Panc1 (cell line): ENCODE measurements at regions not wholly inside any gene's neighbourhood (a gene's known extent, or its start where the extent isn't known, plus 50 kb on each side); places are given as distances from the start of the nearest gene placed in this dataset.

Source experiments
- ATAC-seq: fragments of 200-7000 bp; cut with Tn5 transposase; 2 replicates; pipeline ENCODE4 v1.9.1; 2020; ENCODE audit warnings: mild to moderate bottlenecking, moderate library complexity
- BruUV-seq: library from RNA; stranded (reverse); fragments of 400-500 nt; replicated peaks from 2 replicates; lab custom pipeline; 2021; lab: Mats Ljungman, UMichigan
- CTCF ChIA-PET: fragments of 300-600 bp; sonication (Branson Sonifier 250); formaldehyde crosslinking; loops from one replicate; lab custom pipeline; 2022; ENCODE audit warnings: antibody characterized with exemption; lab: Charles Lee
- POLR2A ChIA-PET: fragments of 300-600 bp; sonication (Branson Sonifier 250); formaldehyde crosslinking; loops from one replicate; lab custom pipeline; 2022; ENCODE audit warnings: antibody characterized with exemption; lab: Charles Lee
- DNase-seq: peaks from one replicate; pipeline ENCODE4 v3.0.0-alpha.2; 2010; ENCODE audit warnings: low read depth, low spot score
- H3K27ac ChIP-seq: 2 replicates; pipeline ENCODE4 v1.5.1; 2011; ENCODE audit warnings: mild to moderate bottlenecking, low read length, inconsistent platforms
- H3K27me3 ChIP-seq: fragments of 200-500 bp; sonication (Bioruptor generic); 2 replicates; pipeline ENCODE4 v1.6.0; 2014; ENCODE audit warnings: low read length, inconsistent platforms; ENCODE audit not compliant: control insufficient read depth, insufficient read depth
- H3K36me3 ChIP-seq: fragments of 200-500 bp; sonication (Bioruptor generic); 2 replicates; pipeline ENCODE4 v1.5.1; 2014; ENCODE audit warnings: inconsistent platforms, mild to moderate bottlenecking, low read length, moderate library complexity; ENCODE audit not compliant: control insufficient read depth, insufficient read depth
- H3K4me1 ChIP-seq: 2 replicates; pipeline ENCODE4 v1.5.1; 2011; ENCODE audit warnings: inconsistent platforms, mild to moderate bottlenecking, low read length, moderate library complexity; ENCODE audit not compliant: control insufficient read depth, insufficient read depth
- H3K4me3 ChIP-seq, 2 experiments: 2 replicates each; pipeline ENCODE4 v1.5.1; 2011 to 2012; ENCODE audit warnings: low read depth in 2 of 2, low read length in 2 of 2, mild to moderate bottlenecking in 2 of 2, inconsistent platforms in 1 of 2, moderate library complexity in 1 of 2
- H3K9me3 ChIP-seq: fragments of 200-500 bp; sonication (Bioruptor generic); 2 replicates; pipeline ENCODE4 v1.5.1; 2014; ENCODE audit warnings: low read depth, mild to moderate bottlenecking, inconsistent platforms, low read length, moderate library complexity; ENCODE audit not compliant: control insufficient read depth, insufficient read depth
- CTCF ChIP-seq: fragments of 450-650 bp; IDR thresholded peaks from 2 replicates; pipeline ENCODE4 v1.5.1; 2017; ENCODE audit warnings: mild to moderate bottlenecking
- POLR2AphosphoS5 ChIP-seq: IDR thresholded peaks from 2 replicates; pipeline ENCODE4 v1.6.1; 2012; ENCODE audit warnings: mild to moderate bottlenecking, low read depth, low read length, moderate library complexity
- REST ChIP-seq, 2 experiments: IDR thresholded peaks; 2 replicates each; pipeline ENCODE4 v1.6.1; 2011 to 2012; ENCODE audit warnings: low read depth in 2 of 2, control low read depth in 1 of 2, low read length in 1 of 2, mild to moderate bottlenecking in 1 of 2, moderate library complexity in 1 of 2; ENCODE audit not compliant: insufficient read depth in 1 of 2
- SIN3A ChIP-seq: IDR thresholded peaks from 2 replicates; pipeline ENCODE4 v1.6.1; 2012; ENCODE audit warnings: low read depth, mild to moderate bottlenecking, low read length, moderate library complexity, borderline replicate concordance; ENCODE audit not compliant: insufficient read depth
- TCF7L2 ChIP-seq: IDR thresholded peaks from 2 replicates; pipeline ENCODE4 v1.6.1; 2011; ENCODE audit warnings: mild to moderate bottlenecking, low read depth, low read length, inconsistent platforms
- in situ Hi-C: cut with HindIII; loops from 2 replicates; pipeline ENCODE4 v1.10.0; 2016; ENCODE audit warnings: low sequenced_read_pairs, low pct_unique_long_range_greater_than_20kb
- intact Hi-C: fragments of 100-400 bp; cut with micrococcal nuclease; formaldehyde crosslinking; loops from one replicate; pipeline ENCODE4 v1.10.0; 2022; ENCODE audit not compliant: unreplicated experiment

GRCh38 chr6:33877982-33878535, 74.3 kb upstream of the MLN start:
- no peak for DNase-seq
- no peak for TF ChIP-seq SIN3A
- TF ChIP-seq TCF7L2, result no peak
- TF ChIP-seq POLR2AphosphoS5, result no peak
- TF ChIP-seq REST (IDR thresholded peaks at IDR 0.05; ENCODE audit: insufficient read depth in 1 of 2, low read depth in 2 of 2, low read length in 1 of 2), result no peak
- intact Hi-C loops (no loop called here), in situ Hi-C loops (no loop called here)
- ChIA-PET CTCF (no interaction called here), POLR2A (interaction anchor here (0.6 kb wide), 1 partner anchor 10 kb away, joined by 8 read pairs; no protein-coding TSS in a partner anchor)
- no TSS peak for BruUV-seq
- no peak overlapping the region for H3K4me3 ChIP-seq
- no peaks in the 10 kb centered on the region for H3K9me3 ChIP-seq
- H3K36me3 ChIP-seq, result no peaks in the 10 kb centered on the region
- H3K27me3 ChIP-seq, result no peaks in the 10 kb centered on the region
- H3K27ac ChIP-seq, result no peak overlapping the region
- peak; percentile 43; the same call in 1 of the 2 replicates for ATAC-seq
- no peaks in the 10 kb centered on the region for H3K4me1 ChIP-seq

- ChIA-PET CTCF (no interaction called here), POLR2A (no interaction called here)
- no peaks in the 10 kb centered on the region for H3K9me3 ChIP-seq
- no peaks in the 10 kb centered on the region for H3K27me3 ChIP-seq
- H3K4me3 ChIP-seq, result no peak overlapping the region
- ATAC-seq, result no peak
- BruUV-seq, result no TSS peak
- H3K4me1 ChIP-seq, result no peaks in the 10 kb centered on the region
- TF ChIP-seq TCF7L2, result no peak
- no peak for TF ChIP-seq CTCF
- no peak for TF ChIP-seq REST (IDR thresholded peaks at IDR 0.05; ENCODE audit: insufficient read depth in 1 of 2, low read depth in 2 of 2, low read length in 1 of 2)
- TF ChIP-seq POLR2AphosphoS5, result no peak
- TF ChIP-seq SIN3A, result no peak
- no peak overlapping the region for H3K27ac ChIP-seq
- no peaks in the 10 kb centered on the region for H3K36me3 ChIP-seq
- intact Hi-C loops (no loop called here), in situ Hi-C loops (no loop called here)
- no peak for DNase-seq
Measured at GRCh38 chr6:33875696-33876095, 71.9 kb upstream of the MLN start.
